K562 (cell line): ENCODE measurements at regions not wholly inside any gene's neighbourhood (a gene's known extent, or its start where the extent isn't known, plus 50 kb on each side); places are given as distances from the start of the nearest gene placed in this dataset.

Experiments
- ATAC-seq: fragments of 200-7000 bp; cut with Tn5 transposase; 3 replicates; pipeline ENCODE4 v1.9.1; 2020; ENCODE audit warnings: moderate library complexity
- BruUV-seq: library from RNA; stranded (reverse); fragments of 400-500 nt; replicated peaks from 2 replicates; lab custom pipeline; 2021; lab: Mats Ljungman, UMichigan
- CTCF ChIA-PET: fragments of 300-600 bp; formaldehyde crosslinking; extraction: SDS; loops from one replicate; lab custom pipeline; 2021; ENCODE audit warnings: low intra/inter-chr PET ratio; lab: Yijun Ruan, JAX
- POLR2A ChIA-PET: fragments of 300-600, 350-650 bp; sonication (Branson Sonifier 250); formaldehyde crosslinking; extraction: SDS; loops from one replicate; lab custom pipeline; 2021; ENCODE audit warnings: antibody characterized with exemption, inconsistent platforms; lab: Yijun Ruan, JAX
- DNase-seq, 4 experiments: peaks; one replicate each; pipeline versions ENCODE4 v3.0.0 to v3.0.0-alpha.2; 2011 to 2018; ENCODE audit warnings: low spot score in 3 of 4, mixed read lengths in 3 of 4; ENCODE audit errors: extremely low read depth in 1 of 4
- FAIRE-seq: peaks from 2 replicates; lab custom pipeline; 2011; peaks lifted over from hg19 to GRCh38; lab: Jason Lieb, UNC
- H2AFZ ChIP-seq: 2 replicates; pipeline ENCODE4 v1.6.0; 2011; ENCODE audit warnings: low read depth, low read length, control low read depth, inconsistent platforms
- H3K27ac ChIP-seq: fragments of 200-600 bp; 3 replicates; pipeline ENCODE4 v1.8.0; 2011; ENCODE audit warnings: low read depth, mild to moderate bottlenecking, control low read depth, inconsistent platforms, low read length, moderate library complexity, mixed read lengths; ENCODE audit errors: extremely low read depth
- H3K27me3 ChIP-seq, 2 experiments: fragments of 300-600 bp in 1 of 2; 2 replicates in 1 of 2; 3 replicates in 1 of 2; pipeline versions ENCODE4 v1.6.0 to v1.8.0; 2011; ENCODE audit warnings: inconsistent platforms in 2 of 2, low read length in 2 of 2, mild to moderate bottlenecking in 1 of 2, mixed read lengths in 1 of 2, moderate library complexity in 1 of 2; ENCODE audit not compliant: control insufficient read depth in 2 of 2, insufficient read depth in 2 of 2
- H3K36me3 ChIP-seq: fragments of 300-600 bp; 3 replicates; pipeline ENCODE4 v1.8.0; 2011; ENCODE audit warnings: mild to moderate bottlenecking, low read length, inconsistent platforms; ENCODE audit not compliant: control insufficient read depth, insufficient read depth
- H3K4me1 ChIP-seq, 2 experiments: fragments of 200-600 bp in 1 of 2; replicated peaks in 1 of 2; 2 replicates in 1 of 2; 3 replicates in 1 of 2; pipeline versions ENCODE4 v1.5.1 to v1.8.0; 2011; ENCODE audit warnings: inconsistent platforms in 2 of 2, low read length in 2 of 2, mild to moderate bottlenecking in 1 of 2, mixed read lengths in 1 of 2, moderate library complexity in 1 of 2; ENCODE audit not compliant: control insufficient read depth in 2 of 2, insufficient read depth in 2 of 2
- H3K4me2 ChIP-seq: 2 replicates; pipeline ENCODE4 v1.6.1; 2011; ENCODE audit warnings: low read length, control low read depth, inconsistent platforms, mixed read lengths; ENCODE audit not compliant: insufficient read depth
- H3K4me3 ChIP-seq: fragments of 200-600 bp; sonication (generic), shearing (Covaris generic); 2 replicates; pipeline ENCODE4 v1.5.1; 2016; ENCODE audit warnings: control low read depth, inconsistent platforms
- H3K79me2 ChIP-seq: fragments of 200-600 bp; 3 replicates; pipeline ENCODE4 v1.8.0; 2011; ENCODE audit warnings: low read length, inconsistent platforms; ENCODE audit not compliant: control insufficient read depth, insufficient read depth
- H3K9ac ChIP-seq, 2 experiments: 2 replicates each; pipeline versions ENCODE4 v1.6.0 to v1.6.1; 2011; ENCODE audit warnings: low read depth in 2 of 2, low read length in 2 of 2, control low read depth in 1 of 2, inconsistent platforms in 1 of 2, mild to moderate bottlenecking in 1 of 2, mixed read lengths in 1 of 2; ENCODE audit not compliant: insufficient read depth in 1 of 2
- H3K9me1 ChIP-seq: one replicate; pipeline ENCODE4 v1.6.0; 2011; ENCODE audit warnings: inconsistent platforms, mild to moderate bottlenecking, low read length, moderate library complexity; ENCODE audit not compliant: control insufficient read depth, insufficient read depth
- H3K9me3 ChIP-seq: replicated peaks from 2 replicates; pipeline ENCODE4 v1.5.1; 2011; ENCODE audit warnings: low read depth, low read length, inconsistent platforms; ENCODE audit not compliant: control insufficient read depth, insufficient read depth
- H4K20me1 ChIP-seq: replicated peaks from 2 replicates; pipeline ENCODE4 v1.6.1; 2011; ENCODE audit warnings: low read length, inconsistent platforms, mixed read lengths; ENCODE audit not compliant: control insufficient read depth, insufficient read depth
- CHD2 ChIP-seq: IDR thresholded peaks from 2 replicates; pipeline ENCODE4 v1.6.1; 2011; ENCODE audit warnings: low read depth, low read length
- DMBX1 ChIP-seq: fragments of 250-450 bp; sonication (Bioruptor Pico); IDR thresholded peaks from 2 replicates; pipeline ENCODE4 v1.8.0; 2022; ENCODE audit warnings: inconsistent platforms, mild to moderate bottlenecking, moderate library complexity, borderline replicate concordance
- EP400 ChIP-seq: fragments of 450-650 bp; IDR thresholded peaks from 2 replicates; pipeline ENCODE4 v1.6.1; 2017; ENCODE audit warnings: antibody characterized with exemption, mild to moderate bottlenecking, moderate library complexity
- HDAC6 ChIP-seq: IDR thresholded peaks from 2 replicates; pipeline ENCODE4 v1.6.1; 2012; ENCODE audit warnings: low read depth, mild to moderate bottlenecking, control low read depth, inconsistent platforms, low read length, moderate library complexity
- NCOA6 ChIP-seq: fragments of 450-650 bp; IDR thresholded peaks from 2 replicates; pipeline ENCODE4 v1.6.1; 2017; ENCODE audit warnings: mild to moderate bottlenecking
- RAD51 ChIP-seq: fragments of 450-650 bp; IDR thresholded peaks from 2 replicates; pipeline ENCODE4 v1.7.1; 2016; ENCODE audit warnings: low read depth, mild to moderate bottlenecking, borderline replicate concordance
- RBFOX2 ChIP-seq: fragments of 200-400 bp; formaldehyde crosslinking; IDR thresholded peaks from 2 replicates; pipeline ENCODE4 v1.6.1; 2017; ENCODE audit warnings: low read depth, mild to moderate bottlenecking, low read length, moderate library complexity
- RBM17 ChIP-seq: fragments of 200-400 bp; formaldehyde crosslinking; IDR thresholded peaks from 2 replicates; pipeline ENCODE4 v1.6.1; 2017; ENCODE audit warnings: low read depth, mild to moderate bottlenecking, low read length, borderline replicate concordance
- RBM39 ChIP-seq: fragments of 200-400 bp; formaldehyde crosslinking; optimal IDR thresholded peaks from 2 replicates; pipeline ENCODE3; 2018; ENCODE audit warnings: low read depth, low read length
- RHOXF2B ChIP-seq: fragments of 250-450 bp; sonication (Bioruptor Pico); conservative IDR thresholded peaks from 2 replicates; pipeline ENCODE4 v1.5.1; 2021
- SMARCA4 ChIP-seq: fragments of 450-650 bp; IDR thresholded peaks from 2 replicates; pipeline ENCODE4 v1.6.1; 2016
- ZNF124 ChIP-seq: sonication (generic); formaldehyde crosslinking; IDR thresholded peaks from 2 replicates; pipeline ENCODE4 v1.8.1; 2022; ENCODE audit warnings: missing genetic modification reagents
- ZNF282 ChIP-seq: sonication (generic); formaldehyde crosslinking; IDR thresholded peaks from 2 replicates; pipeline ENCODE4 v1.8.1; 2023; ENCODE audit warnings: missing genetic modification reagents
- ZNF436 ChIP-seq: fragments of 250-450, 450-650 bp; sonication (Bioruptor Pico); formaldehyde crosslinking; IDR thresholded peaks from 2 replicates; pipeline ENCODE4 v1.7.0; 2020; ENCODE audit warnings: mild to moderate bottlenecking
- ZNF57 ChIP-seq: fragments of 450-650 bp; formaldehyde crosslinking; IDR thresholded peaks from 2 replicates; pipeline ENCODE4 v1.4.0; 2020; ENCODE audit warnings: mild to moderate bottlenecking, moderate library complexity
- WGBS: fragments of 100-300 bp; shearing (Covaris generic); methylation state at CpG from one replicate; pipeline ENCODE4 v1.1.6; 2016; ENCODE audit warnings: low coverage, mixed read lengths; ENCODE audit not compliant: insufficient coverage; ENCODE audit errors: missing lambda C conversion rate; 5-methylcytosine and 5-hydroxymethylcytosine counted together
- in situ Hi-C: fragments of 300-500 bp; cut with MboI; formaldehyde crosslinking; loops from 4 replicates; pipeline ENCODE4 v1.15.0; 2018; ENCODE audit warnings: inconsistent platforms, mixed read lengths
- intact Hi-C: fragments of 100-400 bp; cut with micrococcal nuclease; formaldehyde crosslinking; loops from 2 replicates; pipeline ENCODE4 v1.14.2; 2022
- TF ChIP-seq, protein P1 (sequence below): fragments of 450-650 bp; IDR thresholded peaks from 2 replicates; pipeline ENCODE4 v1.6.1; 2016; ENCODE audit warnings: borderline replicate concordance

DNA sequence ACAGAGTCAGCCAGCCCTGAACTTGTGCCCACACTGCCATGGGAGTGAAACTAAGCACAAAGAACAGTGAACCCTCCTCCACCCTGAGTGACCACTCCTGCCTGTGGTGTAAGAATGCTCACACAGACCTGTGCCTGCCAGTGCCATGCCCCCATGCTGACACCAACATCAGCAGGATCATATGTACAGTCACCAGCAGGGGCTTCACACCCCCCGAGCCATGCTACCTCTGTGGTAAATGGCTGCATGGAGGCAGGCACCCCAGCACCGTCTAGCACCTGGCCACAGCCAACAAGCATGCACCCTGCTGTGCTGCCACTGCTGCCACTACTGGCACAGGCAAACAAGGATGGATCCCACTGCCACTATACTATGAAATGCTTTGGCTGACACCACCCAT is 344.4 kb upstream of the CCDC196 start:
- no peak for TF ChIP-seq ZNF436
- TF ChIP-seq RAD51, result no peak
- no peak for TF ChIP-seq RBM39
- no peak for TF ChIP-seq HDAC6
- POLR2A ChIA-PET, result no interaction called here
- no TSS peak for BruUV-seq
- Histone ChIP-seq H3K4me2 (no peak overlapping the region), H3K9me3 (no peaks in the 10 kb centered on the region), H3K36me3 (no peaks in the 10 kb centered on the region), H3K27me3 (no peaks in the 10 kb centered on the region), H3K9ac (no peak overlapping the region), H2AFZ (no peak overlapping the region), H3K4me1 (no peaks in the 10 kb centered on the region), H4K20me1 (no peaks in the 10 kb centered on the region), H3K9me1 (no peaks in the 10 kb centered on the region), H3K4me3 (no peak overlapping the region), H3K79me2 (no peaks in the 10 kb centered on the region), H3K27ac (no peak overlapping the region)
- no peak for ATAC-seq
- no peak for DNase-seq
- in situ Hi-C loops, result no loop called here
- intact Hi-C loops, result no loop called here
- CTCF ChIA-PET, result no interaction called here
- 0% methylated on average over 2 of the region's 2 CpGs for WGBS
- FAIRE-seq, result no peak

DNA sequence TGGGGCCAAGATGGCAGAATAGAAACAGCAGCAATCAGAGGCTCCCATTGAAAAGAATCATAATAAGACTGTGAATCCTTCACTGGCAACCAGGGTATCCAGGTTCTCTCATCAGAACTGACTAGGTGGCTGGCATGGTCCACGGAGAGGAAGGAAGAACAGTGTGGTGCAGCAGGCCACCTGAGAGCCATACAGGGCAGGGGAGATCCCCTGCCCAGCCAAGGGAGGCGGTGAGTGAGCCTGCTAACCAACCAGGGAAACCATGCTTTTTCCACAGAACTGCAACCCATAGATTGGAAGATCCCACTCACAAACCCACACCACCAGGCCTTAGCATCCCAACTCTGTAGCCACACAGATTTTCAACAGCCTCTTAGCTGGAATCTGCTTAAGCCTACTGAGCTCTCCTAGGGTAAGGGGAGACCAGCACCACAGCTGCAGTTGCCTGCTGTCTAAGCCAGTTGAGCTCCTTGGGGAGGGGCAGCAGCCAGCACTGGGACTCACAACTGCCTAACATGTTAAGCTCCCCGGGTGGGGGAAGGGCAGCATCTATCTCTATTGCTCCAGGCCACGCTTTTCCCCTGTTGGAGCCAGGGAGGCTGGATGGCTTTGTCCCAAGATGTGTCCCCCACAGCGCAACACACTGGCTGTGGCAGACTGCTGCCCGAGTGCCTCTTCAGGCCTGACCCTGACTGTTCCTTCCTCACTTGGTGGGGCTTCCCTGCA is 342.6 kb upstream of the CCDC196 start:
- FAIRE-seq (no peak), ATAC-seq (no peak), DNase-seq (no peak)
- H2AFZ ChIP-seq, result no peak overlapping the region
- H3K4me1 ChIP-seq, result no peaks in the 10 kb centered on the region
- POLR2A ChIA-PET, result interaction anchor here (0.6 kb wide), 1 partner anchor 322 kb away, joined by 3 read pairs; no protein-coding TSS in a partner anchor
- H3K9me1 ChIP-seq, result no peaks in the 10 kb centered on the region
- H3K4me3 ChIP-seq, result no peak overlapping the region
- H3K9me3 ChIP-seq, result no peaks in the 10 kb centered on the region
- H4K20me1 ChIP-seq, result no peaks in the 10 kb centered on the region
- in situ Hi-C loops (no loop called here), intact Hi-C loops (no loop called here)
- H3K27me3 ChIP-seq, result no peaks in the 10 kb centered on the region
- no peaks in the 10 kb centered on the region for H3K79me2 ChIP-seq
- H3K9ac ChIP-seq, result no peak overlapping the region
- 0% methylated on average over 6 of the region's 6 CpGs for WGBS
- no peak overlapping the region for H3K4me2 ChIP-seq
- no peak overlapping the region for H3K27ac ChIP-seq
- no peaks in the 10 kb centered on the region for H3K36me3 ChIP-seq
- CTCF ChIA-PET, result no interaction called here
- no TSS peak for BruUV-seq
- no peak for TF ChIP-seq ZNF57
- no peak for TF ChIP-seq RBM17
- no peak for TF ChIP-seq EP400
- TF ChIP-seq ZNF124 (CRISPR knock-in tag), result no peak
- TF ChIP-seq DMBX1 (CRISPR knock-in tag), result no peak
- TF ChIP-seq CHD2, result no peak
- no peak for TF ChIP-seq RHOXF2B (CRISPR knock-in tag)
- TF ChIP-seq SMARCA4, result no peak
- no peak for TF ChIP-seq NCOA6
- TF ChIP-seq ZNF282 (CRISPR knock-in tag), result no peak
- TF ChIP-seq RBFOX2, result no peak
- TF ChIP-seq, protein P1, sequence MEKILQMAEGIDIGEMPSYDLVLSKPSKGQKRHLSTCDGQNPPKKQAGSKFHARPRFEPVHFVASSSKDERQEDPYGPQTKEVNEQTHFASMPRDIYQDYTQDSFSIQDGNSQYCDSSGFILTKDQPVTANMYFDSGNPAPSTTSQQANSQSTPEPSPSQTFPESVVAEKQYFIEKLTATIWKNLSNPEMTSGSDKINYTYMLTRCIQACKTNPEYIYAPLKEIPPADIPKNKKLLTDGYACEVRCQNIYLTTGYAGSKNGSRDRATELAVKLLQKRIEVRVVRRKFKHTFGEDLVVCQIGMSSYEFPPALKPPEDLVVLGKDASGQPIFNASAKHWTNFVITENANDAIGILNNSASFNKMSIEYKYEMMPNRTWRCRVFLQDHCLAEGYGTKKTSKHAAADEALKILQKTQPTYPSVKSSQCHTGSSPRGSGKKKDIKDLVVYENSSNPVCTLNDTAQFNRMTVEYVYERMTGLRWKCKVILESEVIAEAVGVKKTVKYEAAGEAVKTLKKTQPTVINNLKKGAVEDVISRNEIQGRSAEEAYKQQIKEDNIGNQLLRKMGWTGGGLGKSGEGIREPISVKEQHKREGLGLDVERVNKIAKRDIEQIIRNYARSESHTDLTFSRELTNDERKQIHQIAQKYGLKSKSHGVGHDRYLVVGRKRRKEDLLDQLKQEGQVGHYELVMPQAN, result no peak
